BJ (cell line): ENCODE measurements at regions not wholly inside any gene's neighbourhood (a gene's known extent, or its start where the extent isn't known, plus 50 kb on each side); places are given as distances from the start of the nearest gene placed in this dataset.
A peak's percentile ranks its signal among the peaks of the same experiment; 100 is the strongest.

Experiments used
- CTCF ChIA-PET: fragments of 350-600 bp; formaldehyde crosslinking; extraction: SDS; loops from one replicate; lab custom pipeline; 2021; ENCODE audit warnings: antibody characterized with exemption, inconsistent platforms; lab: Yijun Ruan, JAX
- POLR2A ChIA-PET: fragments of 300-600 bp; sonication (Branson Sonifier 250); formaldehyde crosslinking; extraction: SDS; loops from one replicate; lab custom pipeline; 2021; ENCODE audit warnings: antibody characterized with exemption; lab: Charles Lee
- DNase-seq: peaks from one replicate; pipeline ENCODE4 v3.0.0-alpha.2; 2011; ENCODE audit warnings: low read depth
- H3K27me3 ChIP-seq: 2 replicates; pipeline ENCODE4 v1.6.0; 2011; ENCODE audit warnings: low read length; ENCODE audit not compliant: control insufficient read depth, insufficient read depth
- H3K36me3 ChIP-seq: 2 replicates; pipeline ENCODE4 v1.5.1; 2011; ENCODE audit warnings: low read length; ENCODE audit not compliant: control insufficient read depth, insufficient read depth
- H3K4me3 ChIP-seq: 2 replicates; pipeline ENCODE4 v1.5.1; 2011; ENCODE audit warnings: low read depth, mild to moderate bottlenecking, control low read depth, low read length
- CTCF ChIP-seq: IDR thresholded peaks from 2 replicates; pipeline ENCODE4 v1.5.1; 2011; ENCODE audit warnings: low read depth, mild to moderate bottlenecking, control low read depth, inconsistent platforms, low read length, moderate library complexity; ENCODE audit not compliant: insufficient read depth

GRCh38 chr16:52812678-52813556, 239.8 kb downstream of the CHD9NB start:
- CTCF ChIA-PET = no interaction called here
- Histone ChIP-seq H3K36me3 (no peaks in the 10 kb centered on the region), H3K27me3 (no peaks in the 10 kb centered on the region), H3K4me3 (no peak overlapping the region)
- peak; percentile 8 for DNase-seq
- POLR2A ChIA-PET = no interaction called here
- no peak for TF ChIP-seq CTCF

DNA sequence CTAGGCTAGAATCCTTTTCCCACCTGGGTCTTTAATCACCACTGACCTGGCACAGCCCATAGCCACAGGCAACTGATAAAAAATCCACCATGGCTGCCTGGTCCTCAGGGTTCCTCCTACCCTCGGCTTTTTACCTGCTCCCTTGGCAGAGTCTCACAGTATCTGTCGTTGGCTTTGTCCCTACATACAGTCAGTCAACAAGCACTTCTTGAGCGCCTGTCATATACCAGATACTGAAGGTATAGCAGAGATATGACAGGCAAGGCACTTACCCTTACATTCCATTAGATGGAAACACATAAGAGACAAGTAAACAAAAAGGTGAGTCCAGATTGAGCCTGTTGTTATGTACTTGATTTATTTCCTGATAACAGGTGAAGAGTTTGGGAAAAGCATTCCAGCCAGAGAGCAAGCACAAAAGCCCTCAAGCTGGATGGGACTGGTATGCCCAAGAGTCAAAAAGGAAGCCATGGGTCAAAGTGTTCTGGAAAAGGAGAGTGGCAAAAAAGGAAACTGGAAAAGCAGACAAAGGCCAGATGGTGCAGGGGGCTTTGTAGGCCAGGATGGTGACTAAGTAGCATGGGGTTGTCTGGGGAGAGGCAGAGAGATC, 247.0 kb downstream of the CHD9NB start:
- no peaks in the 10 kb centered on the region for H3K36me3 ChIP-seq
- no peak overlapping the region for H3K4me3 ChIP-seq
- CTCF ChIA-PET = no interaction called here
- POLR2A ChIA-PET = no interaction called here
- DNase-seq = no peak
- H3K27me3 ChIP-seq = no peaks in the 10 kb centered on the region
- TF ChIP-seq CTCF = no peak

- POLR2A ChIA-PET = no interaction called here
- Histone ChIP-seq H3K4me3 (no peak overlapping the region), H3K27me3 (no peaks in the 10 kb centered on the region), H3K36me3 (no peaks in the 10 kb centered on the region)
- no peak for DNase-seq
- no peak for TF ChIP-seq CTCF
- CTCF ChIA-PET = no interaction called here
Measured at GRCh38 chr16:52800432-52800831, 252.3 kb downstream of the CHD9NB start.

GRCh38 chr16:52799149-52799548, 252.2 kb upstream of the TOX3 start:
- H3K27me3 ChIP-seq = no peaks in the 10 kb centered on the region
- TF ChIP-seq CTCF = no peak
- ChIA-PET POLR2A (no interaction called here), CTCF (no interaction called here)
- H3K4me3 ChIP-seq = no peak overlapping the region
- H3K36me3 ChIP-seq = no peaks in the 10 kb centered on the region
- no peak for DNase-seq

DNA sequence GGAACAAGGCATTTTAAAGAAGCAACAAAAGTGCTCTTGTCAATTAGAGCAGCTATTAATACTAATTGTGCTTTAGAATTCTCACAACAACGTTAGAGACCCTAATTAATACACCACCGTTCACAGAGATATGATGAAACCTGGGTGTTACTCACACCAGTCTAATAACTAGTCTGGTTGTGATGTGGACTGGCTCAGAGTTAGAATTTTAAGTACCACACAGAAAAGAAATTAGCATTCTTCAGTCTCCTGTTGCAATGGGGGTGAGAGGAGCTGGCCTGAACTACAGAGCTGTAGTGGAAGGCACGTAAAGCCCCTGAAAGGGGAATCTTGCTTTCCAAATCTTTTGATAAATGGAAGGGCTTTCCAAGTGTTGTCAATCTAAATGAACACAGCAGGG, 240.8 kb upstream of the TOX3 start:
- ChIA-PET CTCF (no interaction called here), POLR2A (no interaction called here)
- DNase-seq = no peak
- no peaks in the 10 kb centered on the region for H3K36me3 ChIP-seq
- H3K27me3 ChIP-seq = no peaks in the 10 kb centered on the region
- no peak for TF ChIP-seq CTCF
- H3K4me3 ChIP-seq = no peak overlapping the region
